CD4-positive, alpha-beta T cell treated with Interferon alpha-2 for 1 hour (primary cell): ENCODE measurements at regions not wholly inside any gene's neighbourhood (a gene's known extent, or its start where the extent isn't known, plus 50 kb on each side); places are given as distances from the start of the nearest gene placed in this dataset.
"Not testable (repeated sequence)": the region's sequence is repeated elsewhere in the genome, so short reads cannot be mapped to it uniquely, and the experiment has no call there.

Experiments used
- DNase-seq, 2 donors: peaks; one replicate each; pipeline ENCODE4 v3.0.0-alpha.2; 2020 to 2022

DNA sequence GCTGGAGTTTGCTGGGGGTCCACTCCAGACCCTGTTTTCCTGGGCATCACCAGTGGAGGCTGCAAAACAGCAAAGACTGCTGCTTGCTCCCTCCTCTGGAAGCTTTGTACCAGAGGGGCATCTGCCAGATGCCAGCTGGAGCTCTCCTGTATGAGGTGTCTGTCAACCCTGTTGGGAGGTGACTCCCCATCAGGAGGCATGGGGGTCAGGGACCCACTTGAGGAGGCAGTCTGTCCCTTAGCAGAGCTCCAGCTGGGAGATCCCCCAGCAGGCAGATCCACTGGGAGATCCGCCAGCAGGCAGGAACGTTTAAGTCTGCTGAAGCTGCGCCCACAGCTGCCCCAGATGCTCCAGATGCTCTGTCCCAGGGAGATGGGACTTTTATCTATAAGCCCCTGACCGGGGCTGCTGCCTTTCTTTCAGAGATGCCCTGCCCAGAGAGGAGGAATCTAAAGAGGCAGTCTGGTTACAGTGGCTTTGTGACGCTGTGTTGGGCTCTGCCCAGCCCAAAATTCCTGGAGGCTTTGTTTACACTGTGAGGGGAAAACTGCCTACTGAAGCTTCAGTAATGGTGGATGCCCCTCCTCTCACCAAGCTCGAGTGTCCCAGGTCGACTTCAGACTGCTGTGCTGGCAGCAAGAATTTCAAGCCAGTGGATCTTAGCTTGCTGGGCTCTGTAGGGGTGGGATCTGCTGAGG lies 260.5 kb upstream of the SLC8A1 start:
- DNase-seq = not testable (repeated sequence)

DNA sequence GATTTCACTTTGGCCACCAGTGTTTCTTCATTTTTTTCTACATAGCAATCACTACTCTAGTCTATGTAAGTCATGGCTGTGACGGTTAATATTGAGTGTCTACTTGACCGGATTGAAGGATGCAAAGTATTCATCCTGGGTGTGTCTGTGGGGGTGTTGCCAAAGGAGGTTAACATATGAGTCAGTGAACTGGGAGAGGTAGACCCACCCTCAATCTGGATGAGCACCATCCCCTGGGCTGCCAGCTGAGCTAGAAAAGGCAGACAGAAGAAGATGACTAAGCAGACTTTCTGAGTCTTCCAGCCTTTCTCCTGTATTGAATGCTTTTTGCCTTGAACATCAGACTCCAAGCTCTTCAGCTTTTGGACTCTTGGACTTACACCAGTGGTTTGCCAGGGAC lies 265.0 kb upstream of the SLC8A1 start:
- DNase-seq = no peak

DNA sequence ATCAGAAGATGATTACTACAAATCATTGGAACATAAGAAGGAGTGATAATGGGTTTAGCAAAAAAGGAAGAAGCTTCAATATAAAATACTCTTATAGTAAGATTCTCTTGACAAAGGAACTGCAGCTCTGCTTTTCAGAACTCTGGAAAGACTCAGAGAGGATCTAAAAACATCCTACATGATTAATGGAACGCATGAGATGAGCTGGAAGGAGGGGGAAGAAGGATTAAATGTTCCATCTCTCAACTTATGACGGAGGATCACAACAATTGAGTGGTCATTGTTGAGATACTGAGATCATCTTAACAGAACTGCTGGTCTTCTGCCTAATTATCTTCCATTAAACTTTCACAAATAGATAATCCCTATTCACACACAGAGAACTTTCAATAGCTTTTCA lies 267.5 kb upstream of the SLC8A1 start:
- DNase-seq = no peak

DNA sequence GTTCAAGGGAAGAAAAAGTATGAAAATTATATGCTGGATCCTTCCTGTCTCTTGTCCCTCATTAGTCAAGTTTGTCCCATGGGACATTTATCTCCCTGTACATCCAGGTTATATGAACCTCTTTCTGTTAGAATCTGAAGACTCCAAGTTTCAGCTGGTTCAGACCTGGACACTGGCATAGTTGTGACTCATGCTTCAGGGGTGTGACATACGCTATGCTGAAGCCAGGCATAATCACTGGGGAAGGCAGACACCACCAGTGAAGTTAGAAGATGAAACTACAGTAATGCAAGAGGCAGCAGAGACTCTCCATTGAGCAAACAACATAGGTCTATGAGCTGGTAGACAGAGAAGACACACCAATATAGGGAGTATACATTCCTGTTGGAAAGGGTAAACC lies 269.7 kb upstream of the SLC8A1 start:
- DNase-seq = no peak

DNA sequence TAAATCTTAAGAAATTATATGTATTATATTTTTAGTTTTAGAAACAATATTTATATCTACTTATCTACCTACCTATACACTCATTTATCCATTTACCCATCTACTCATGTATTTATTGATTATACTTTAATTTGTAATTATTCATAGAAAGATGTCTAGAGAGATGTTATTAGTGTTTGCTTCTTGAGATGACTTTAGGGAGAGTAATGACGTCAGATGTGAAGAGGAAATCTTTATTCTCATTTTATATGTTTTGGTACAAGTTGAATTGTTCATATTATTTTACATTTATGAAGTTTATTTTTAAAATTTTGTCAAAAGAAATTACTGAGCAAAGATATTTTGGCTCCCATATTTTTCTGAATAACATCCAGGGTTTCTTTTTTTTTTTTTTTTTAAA lies 271.3 kb upstream of the SLC8A1 start:
- DNase-seq = no peak

DNA sequence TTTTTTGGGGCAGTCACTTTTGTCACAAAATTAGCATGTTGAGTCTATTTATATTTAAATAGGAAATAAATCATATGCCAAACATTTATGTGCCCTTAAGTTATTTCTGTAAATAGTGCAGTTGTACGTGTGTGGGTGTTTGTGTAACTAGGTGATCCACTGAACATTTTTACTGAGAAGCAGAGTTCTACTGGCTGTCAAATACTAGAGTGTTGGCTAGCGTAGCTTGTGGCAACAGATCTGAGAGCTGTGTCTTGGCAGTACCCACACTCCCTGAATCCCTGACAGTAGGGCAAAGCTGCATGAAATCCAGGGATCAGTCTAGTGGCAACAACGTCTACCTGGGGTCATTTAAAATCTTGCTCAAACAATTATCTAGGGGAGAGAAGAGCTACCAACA lies 273.1 kb upstream of the SLC8A1 start:
- no peak for DNase-seq

DNA sequence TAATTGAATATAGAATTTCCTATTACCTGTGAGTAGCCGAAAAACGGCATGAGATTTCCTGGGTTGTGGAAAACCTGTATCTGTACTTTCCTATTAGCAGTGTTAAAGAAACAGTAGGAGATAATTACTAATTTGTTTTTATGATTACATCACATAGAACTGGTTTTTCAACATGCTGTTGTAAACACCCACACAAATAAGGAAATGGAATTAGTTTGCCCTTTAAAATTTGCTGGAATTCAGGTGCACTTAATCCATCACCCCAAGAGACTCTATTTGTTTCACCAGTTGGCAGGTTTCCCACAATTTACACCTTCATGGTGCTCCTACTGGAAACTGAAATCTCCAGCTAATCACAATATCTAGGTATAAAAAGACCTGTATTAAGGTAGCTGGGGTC lies 274.1 kb upstream of the SLC8A1 start:
- DNase-seq = no peak

DNA sequence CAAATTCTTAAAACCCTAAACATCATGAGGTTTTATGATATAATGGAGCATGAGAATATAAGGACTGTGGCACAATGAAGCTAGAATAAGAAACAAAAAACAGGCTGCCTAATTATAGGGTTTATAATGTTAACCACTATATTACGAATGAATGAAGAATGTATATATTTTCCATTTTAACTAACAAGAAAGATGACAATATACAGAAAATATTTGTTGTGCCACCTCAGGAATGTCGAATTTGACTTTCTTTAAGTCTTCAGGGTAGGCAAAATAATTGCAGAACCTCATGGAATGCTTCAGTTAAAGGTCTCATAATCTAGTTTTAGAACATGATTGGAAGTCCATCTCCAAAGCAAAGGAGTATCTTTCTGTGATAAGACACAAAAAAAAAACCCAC lies 282.9 kb upstream of the SLC8A1 start:
- no peak for DNase-seq

DNA sequence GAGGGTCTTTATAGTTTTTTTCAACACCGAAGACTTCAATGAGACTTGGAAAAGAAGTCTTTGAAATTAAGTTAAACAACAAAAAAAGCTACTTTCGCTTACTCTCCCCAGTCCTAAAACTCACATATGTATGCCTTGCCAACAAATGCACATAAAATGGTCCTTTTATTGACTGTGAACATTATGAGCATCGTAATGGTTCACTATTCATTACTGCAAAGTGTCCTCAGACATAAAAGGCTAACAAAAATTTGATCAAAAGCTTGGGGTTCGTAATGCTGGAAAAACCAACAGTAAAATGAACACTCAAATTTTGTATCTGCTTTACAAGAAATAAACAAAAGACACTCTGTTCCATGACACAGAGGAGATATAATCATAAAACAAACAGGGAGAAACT lies 285.3 kb upstream of the SLC8A1 start:
- no peak for DNase-seq

DNA sequence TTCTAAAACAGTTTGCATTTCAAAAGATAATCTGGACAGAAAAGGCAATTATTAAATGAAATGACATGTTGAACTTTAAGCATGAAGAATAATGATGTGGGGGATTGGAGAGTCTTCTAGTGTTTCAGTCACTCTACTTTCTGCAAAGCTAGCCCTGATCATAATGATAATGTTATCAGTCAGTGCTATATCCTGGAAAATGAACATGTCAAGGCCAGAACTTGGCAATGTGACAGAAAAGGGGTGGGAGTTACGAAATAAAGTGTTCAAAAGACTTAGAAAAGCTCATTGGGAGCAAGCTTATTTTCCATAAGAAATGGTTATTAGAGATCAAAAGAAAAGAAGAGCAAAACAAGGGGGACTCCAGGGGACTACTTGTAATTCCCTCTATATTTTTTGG lies 288.5 kb upstream of the SLC8A1 start:
- DNase-seq = no peak

DNA sequence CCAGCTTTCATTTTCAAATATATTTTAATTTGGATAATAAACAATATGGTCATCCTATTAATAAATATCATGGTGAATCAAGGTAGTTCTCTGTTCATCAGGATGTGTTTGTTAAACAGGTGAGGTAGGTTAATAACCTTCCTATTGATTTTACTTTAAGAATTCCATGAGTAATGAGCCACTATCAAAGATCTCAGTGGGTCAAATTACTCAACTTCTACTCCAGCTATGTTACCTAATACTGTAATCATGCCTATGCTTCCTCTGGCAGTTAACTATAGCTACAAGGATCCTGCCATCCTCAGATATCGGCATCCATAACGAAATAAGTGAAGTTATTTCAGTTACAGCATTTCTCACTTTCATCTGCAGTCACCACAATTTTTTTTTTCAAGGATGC lies 289.6 kb upstream of the SLC8A1 start:
- DNase-seq = no peak

DNA sequence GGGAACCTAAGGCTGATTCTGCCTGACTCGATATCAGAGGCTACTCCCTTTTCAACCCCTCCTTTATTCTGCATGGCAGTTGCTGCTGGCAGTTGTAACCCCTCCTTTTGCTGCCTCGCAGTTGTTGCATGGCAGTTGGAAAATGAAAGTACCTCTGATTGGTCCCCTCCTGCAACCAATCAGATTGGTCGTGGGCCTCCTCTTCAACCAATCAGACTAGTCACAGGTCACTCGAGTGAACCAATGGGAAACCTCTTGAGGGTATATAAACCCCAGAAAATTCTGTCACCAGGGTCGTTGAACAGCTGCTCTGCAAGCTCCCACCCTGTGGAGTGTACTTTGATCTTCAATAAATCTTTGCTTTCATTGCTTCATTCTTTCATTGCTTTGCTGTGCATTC lies 294.3 kb upstream of the SLC8A1 start:
- peak in 1 of 2 donors; percentile 9 for DNase-seq

DNA sequence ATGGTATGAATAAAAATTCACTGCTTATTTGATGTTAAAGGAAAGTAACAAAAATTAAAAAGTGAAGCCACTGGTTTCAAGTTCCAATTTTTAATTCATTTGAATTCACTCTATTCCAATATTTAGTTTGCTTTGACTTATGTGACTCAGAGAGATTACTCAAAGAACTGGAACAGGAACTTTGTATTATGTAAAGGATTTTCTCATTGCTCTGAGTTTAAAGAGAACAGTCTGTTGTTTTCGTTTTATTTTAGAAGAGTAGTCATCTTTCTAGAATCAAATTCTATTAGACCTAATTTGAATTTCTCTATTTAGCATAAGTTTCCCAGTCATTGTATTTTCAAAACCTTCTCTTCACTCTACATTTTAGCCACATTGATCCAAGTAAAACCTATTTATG lies 300.1 kb upstream of the SLC8A1 start:
- DNase-seq = no peak

DNA sequence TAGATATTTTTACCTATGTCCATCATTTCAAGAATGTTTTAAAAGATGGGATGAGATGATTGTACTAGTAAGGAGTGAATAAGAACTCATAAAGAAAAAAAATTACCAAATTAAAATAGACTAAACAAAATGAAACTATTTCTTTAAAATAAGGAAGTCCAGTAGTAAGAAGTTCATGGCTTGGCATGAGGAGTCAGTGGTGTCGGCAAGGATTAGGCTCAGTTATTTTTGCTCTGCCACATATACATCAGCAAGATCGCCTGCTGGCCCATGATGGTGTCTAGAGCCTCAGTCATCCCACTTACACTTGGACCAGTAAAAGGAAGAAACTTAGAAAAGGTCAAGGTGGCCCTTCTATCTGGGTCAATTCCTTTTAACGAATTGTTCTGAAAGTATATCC lies 300.9 kb upstream of the SLC8A1 start:
- no peak for DNase-seq

DNA sequence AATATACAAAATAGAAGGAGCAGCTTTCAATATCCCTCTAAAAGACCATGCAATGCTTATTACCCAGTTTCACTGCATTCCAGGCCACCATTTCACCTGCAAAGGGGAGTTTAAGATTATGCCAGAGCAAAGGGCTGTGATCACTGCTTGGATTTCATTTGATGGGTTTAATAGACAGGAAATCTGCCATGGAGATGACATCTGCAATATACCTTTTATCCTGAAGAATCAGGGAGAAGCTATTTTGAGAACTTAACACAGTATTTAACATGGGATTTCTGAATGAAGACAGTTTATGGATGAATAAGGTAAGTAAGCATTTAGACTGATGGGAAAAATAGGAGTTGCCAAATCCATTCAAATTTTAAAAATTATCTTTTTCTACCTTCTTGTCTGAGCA lies 303.0 kb upstream of the SLC8A1 start:
- no peak for DNase-seq

DNA sequence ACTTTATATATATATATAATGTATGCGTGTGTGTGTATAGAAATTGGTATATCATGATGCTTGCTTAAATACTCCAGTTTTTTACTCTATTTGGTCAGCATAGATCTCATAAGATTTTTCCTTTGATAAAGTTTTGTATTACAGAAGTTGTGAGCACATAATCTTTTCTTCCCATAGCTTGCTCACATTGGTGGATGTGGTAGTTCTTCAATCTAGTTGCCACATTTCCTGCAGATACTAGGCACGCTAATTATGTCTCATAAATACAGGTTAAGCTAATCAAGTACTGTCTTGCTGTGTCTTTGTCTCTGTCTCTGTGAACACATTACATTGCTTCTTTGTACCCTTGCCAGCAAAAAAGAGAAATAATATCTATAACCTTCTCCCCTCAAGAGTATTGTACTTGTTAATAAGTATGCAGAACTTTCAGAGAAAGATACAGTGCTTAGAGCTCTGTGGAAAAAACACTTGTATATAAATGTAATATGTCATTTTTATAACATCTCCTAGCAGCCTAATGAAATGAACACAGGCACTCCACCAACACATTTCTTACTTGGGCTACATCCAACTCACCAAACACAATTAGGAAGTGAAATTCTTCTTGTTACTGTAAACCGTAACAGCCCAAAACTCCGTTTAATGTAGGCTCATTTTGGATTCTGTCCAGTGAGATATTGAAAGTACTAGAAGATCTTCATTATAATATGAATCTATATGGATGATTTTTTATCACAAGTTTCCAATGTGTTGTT lies 306.7 kb upstream of the SLC8A1 start:
- DNase-seq = no peak

DNA sequence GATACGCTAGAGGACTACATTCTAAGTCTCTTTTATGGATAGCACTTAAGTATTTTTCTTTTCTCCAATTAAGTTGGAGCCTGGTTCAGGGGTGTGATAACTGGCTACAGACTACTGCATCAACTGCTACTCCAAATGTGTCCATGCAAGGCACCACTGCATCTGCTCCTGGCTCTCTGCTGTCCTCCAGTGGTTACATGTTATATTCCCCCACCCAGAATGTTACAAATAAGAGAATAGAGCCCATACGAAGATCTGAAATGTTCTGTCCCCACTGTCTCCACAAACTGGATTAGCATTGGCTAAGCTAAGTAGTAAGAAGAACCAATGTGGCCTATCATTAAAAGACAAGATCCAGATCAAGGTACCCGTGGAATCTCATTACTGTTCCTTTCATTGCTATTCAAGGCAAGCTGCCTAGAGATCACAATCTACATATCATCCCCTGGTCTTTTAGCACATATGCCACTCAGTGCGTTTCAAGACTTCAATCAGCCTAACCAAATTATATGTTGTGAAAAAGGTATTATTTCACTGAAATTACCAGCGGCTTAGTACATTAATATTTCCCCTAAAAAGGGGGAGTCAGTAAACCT lies 308.3 kb upstream of the SLC8A1 start:
- peak in 1 of 2 donors; percentile 15 for DNase-seq

DNA sequence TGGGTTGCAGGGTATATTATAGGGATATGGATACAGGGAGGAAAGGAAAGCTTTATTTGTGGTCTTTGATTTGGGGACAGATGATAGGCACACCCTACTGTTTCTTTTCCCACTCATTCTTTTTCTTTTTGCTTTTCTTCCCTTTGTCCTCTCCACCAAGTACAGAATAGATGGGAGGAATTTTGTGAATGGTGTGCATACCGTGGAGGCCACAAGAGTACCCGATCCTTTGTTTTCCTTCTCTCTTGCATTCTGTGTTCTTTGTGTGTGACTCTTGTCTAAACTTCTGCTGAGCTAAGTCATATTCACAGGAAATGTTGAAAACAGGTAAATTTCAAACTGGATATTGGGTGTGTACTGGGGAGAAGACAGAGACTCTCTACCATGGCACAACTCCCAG lies 321.4 kb upstream of the SLC8A1 start:
- no peak for DNase-seq

DNA sequence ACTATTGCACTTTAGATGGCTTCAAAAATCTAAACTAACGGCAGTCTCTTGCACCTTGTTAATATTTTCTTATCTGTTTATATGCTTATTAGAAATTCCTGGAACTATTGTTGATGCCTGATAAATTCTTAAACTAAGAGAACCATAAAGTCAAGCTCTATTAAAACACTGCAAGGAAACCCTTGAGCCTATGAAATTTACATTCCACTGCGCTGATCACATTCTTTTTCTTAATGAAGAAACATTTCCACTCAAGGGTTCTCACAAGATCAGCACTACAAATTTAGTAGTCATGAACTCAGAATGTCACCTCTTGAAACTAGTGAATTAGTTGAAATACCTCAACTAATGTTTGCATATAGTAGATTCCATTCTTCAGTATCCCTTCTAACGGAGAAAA lies 331.8 kb upstream of the SLC8A1 start:
- no peak for DNase-seq

DNA sequence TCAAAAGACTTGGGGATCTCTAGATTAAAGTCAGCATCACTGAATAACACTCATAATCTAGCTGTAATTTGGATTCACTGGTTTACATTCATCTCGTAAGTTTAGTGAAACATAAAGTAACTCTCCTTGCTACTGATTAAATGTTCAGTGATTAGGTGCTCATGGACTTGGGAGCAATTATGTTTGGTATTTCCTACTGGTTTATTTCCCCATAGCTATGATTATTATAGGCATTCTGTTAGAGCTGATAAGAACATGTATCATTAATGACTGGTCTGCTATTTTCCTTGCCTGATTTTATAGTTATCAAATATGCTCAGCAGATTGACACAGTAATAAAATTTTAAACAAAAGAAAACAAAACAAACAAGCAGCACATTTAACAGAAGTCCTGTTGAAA lies 334.7 kb upstream of the SLC8A1 start:
- no peak for DNase-seq

DNA sequence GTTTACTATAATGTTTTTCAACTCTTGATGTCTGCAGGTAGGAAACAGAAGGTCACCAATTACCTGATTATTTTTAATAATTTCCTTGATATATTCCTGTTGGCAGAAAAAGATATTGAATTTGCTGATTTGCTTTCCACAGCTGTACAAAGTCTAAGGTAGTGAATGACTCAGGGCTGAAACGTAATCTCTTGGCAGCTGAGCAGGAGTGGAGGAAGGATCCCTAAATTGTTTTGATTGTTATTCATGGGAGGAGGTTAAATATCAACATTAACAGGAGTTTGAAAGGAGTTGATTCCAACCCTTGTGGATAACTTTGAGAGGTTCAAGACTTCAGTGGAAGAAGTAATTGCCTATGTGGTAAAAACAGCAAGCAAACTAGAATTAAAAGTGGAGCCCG lies 345.2 kb upstream of the SLC8A1 start:
- DNase-seq = no peak

DNA sequence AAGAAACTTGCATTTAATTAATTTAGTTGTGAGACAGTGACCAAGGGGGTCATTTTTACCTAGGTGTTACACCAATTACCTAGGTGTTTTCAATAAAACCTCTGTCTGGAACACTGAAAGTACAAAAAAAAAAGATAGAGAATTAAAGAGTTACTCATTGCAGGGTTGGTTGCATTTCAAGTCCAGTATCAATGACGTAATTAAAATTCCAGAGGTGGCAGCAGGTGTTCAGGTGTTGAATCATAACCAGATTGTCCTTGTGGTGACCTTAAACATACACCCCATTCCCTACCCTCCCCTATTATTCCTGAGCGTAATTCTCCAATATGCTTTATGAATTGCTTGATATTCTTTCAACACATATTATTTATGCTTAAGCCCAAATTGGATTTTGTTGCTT lies 352.0 kb upstream of the SLC8A1 start:
- no peak for DNase-seq

DNA sequence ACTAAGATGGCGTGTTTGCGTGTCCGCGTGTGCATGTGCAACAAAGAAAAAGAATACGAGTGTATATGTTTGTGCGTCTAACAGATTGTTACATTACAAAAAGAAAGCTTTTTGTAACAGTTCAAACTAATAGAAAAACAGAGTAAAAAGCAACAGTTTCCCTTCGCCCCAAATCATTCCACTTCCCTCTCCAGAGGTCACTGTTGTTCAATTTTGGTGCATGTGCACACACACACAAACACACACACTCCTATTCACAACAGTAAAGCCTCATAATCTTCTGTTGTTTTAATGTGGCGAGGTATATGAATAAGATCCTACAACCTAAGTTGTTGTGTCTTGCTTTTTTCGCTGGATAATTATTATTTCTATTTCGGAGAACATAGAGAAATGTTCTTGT lies 357.3 kb upstream of the SLC8A1 start:
- no peak for DNase-seq

DNA sequence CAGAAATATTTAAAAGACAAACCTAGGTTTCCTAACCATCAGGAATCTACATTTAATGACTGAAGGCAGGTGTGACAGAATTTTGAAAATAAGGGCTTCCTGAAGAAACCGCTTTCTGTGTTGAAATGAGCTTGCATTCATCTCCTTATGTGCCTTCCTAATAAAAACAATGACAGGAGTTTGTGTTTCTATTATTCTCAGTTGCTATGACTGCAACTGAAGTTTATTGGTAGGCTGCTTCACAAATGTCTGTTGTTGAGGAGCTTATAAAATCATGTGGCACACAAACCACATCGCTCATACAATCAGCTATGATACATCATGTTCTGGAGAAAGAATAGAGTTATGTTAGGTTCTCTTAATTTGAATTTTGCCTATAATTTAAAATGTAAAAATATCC lies 362.7 kb upstream of the SLC8A1 start:
- no peak for DNase-seq

DNA sequence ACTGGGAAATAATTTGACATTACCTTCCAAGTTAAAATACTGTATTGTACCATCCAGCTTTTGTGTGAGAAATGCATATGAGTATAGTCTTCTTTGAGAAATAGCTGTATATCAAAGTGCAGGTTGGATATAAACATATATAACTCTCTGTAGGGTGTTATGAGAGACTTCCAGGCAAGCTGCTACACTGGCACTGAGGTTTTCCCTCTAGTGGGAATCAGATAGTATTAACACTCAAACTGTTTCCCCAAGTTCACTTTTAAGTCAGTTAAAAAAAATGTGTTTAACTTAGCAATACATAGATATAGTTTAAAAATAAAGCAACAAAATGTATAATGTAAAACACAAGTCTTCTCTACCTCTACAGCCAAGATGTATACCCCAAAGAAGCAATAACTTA lies 368.4 kb upstream of the SLC8A1 start:
- no peak for DNase-seq
